DOHH2 (cell line): ENCODE measurements at regions not wholly inside any gene's neighbourhood (a gene's known extent, or its start where the extent isn't known, plus 50 kb on each side); places are given as distances from the start of the nearest gene placed in this dataset.

ENCODE experiments used
- CTCF ChIP-seq: fragments of 200-600 bp; sonication (generic); IDR thresholded peaks from one replicate; pipeline ENCODE4 v1.5.1; 2014; ENCODE audit warnings: antibody characterized with exemption, mild to moderate bottlenecking, low read depth, low read length; ENCODE audit not compliant: poor library complexity, severe bottlenecking
- EZH2phosphoT487 ChIP-seq: fragments of 200-600 bp; sonication (generic); IDR thresholded peaks from 2 replicates; pipeline ENCODE4 v1.6.1; 2017; ENCODE audit warnings: borderline replicate concordance, mild to moderate bottlenecking, antibody characterized with exemption, low read length, moderate library complexity, mixed read lengths

GRCh38 chr7:106488465-106488864 is 172.5 kb downstream of the CCDC71L start:
- TF ChIP-seq CTCF (no peak), EZH2phosphoT487 (no peak)
